GM12891 (cell line): ENCODE measurements at regions not wholly inside any gene's neighbourhood (a gene's known extent, or its start where the extent isn't known, plus 50 kb on each side); places are given as distances from the start of the nearest gene placed in this dataset.

Experiments used
- DNase-seq: peaks from one replicate; pipeline ENCODE4 v3.0.0; 2011; ENCODE audit warnings: low spot score; ENCODE audit not compliant: insufficient read length
- FAIRE-seq: peaks from 2 replicates; lab custom pipeline; 2011; peaks lifted over from hg19 to GRCh38; lab: Jason Lieb, UNC
- PAX5 ChIP-seq: IDR thresholded peaks from 2 replicates; pipeline ENCODE4 v1.6.1; 2011; ENCODE audit warnings: low read length, moderate library complexity, mild to moderate bottlenecking; ENCODE audit not compliant: insufficient read depth, severe bottlenecking
- POLR2A ChIP-seq: IDR thresholded peaks from 2 replicates; pipeline ENCODE4 v1.6.1; 2011; ENCODE audit warnings: low read depth, low read length, control low read depth
- POLR2AphosphoS5 ChIP-seq: IDR thresholded peaks from 2 replicates; pipeline ENCODE4 v1.6.1; 2011; ENCODE audit warnings: low read depth, low read length, control low read depth
- POU2F2 ChIP-seq: IDR thresholded peaks from 2 replicates; pipeline ENCODE4 v1.6.1; 2011; ENCODE audit warnings: low read depth, mild to moderate bottlenecking, control low read depth, low read length, moderate library complexity
- SPI1 ChIP-seq: IDR thresholded peaks from 2 replicates; pipeline ENCODE4 v1.6.1; 2011; ENCODE audit warnings: low read depth, low read length, control low read depth
- TAF1 ChIP-seq: IDR thresholded peaks from 2 replicates; pipeline ENCODE4 v1.6.1; 2011; ENCODE audit warnings: low read depth, low read length, control low read depth

DNA sequence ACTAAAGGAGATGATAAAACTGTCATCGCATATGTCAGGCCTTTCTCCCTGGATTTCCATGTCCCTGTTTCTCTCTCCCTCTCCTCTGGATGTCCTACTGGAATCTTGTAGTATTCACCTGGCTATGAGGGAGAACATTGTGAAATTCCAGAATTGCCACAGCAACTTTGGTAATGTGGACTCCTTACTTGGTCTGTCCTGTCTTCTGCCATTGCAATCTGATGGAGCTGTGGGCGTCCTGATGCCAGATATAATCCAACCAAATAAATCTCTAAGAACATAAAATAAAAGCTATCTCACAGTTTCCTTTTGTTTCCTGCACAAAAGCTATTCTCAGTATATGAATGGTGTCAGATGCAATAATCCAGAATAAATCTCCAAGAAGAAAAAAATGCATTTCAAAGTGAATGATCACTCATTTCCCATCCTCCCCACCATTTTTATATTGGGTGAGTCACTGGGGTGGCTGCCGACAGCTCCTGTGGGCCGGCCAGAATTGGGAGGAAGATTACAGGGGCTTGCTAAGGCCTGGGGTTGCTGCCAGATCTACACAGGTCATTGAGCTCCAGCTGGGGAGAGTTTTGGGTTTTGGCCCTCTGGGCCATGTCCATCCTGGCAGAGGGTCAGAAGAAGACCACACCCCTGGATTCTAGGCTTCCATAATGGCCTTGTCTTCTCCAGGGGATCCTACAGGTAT, 160.7 kb upstream of the PITX1 start:
- no peak for FAIRE-seq
- TF ChIP-seq TAF1 (no peak), POU2F2 (no peak), SPI1 (no peak), PAX5 (no peak), POLR2AphosphoS5 (no peak), POLR2A (no peak)

GRCh38 chr5:135194126-135194488, 160.1 kb upstream of the PITX1 start:
- TF ChIP-seq POU2F2 (no peak), SPI1 (no peak), TAF1 (no peak), PAX5 (no peak), POLR2A (no peak), POLR2AphosphoS5 (no peak)
- DNase-seq (no peak), FAIRE-seq (no peak)

More for the DNA sequence above, 160.7 kb upstream of the PITX1 start:
- DNase-seq, result no peak

DNA sequence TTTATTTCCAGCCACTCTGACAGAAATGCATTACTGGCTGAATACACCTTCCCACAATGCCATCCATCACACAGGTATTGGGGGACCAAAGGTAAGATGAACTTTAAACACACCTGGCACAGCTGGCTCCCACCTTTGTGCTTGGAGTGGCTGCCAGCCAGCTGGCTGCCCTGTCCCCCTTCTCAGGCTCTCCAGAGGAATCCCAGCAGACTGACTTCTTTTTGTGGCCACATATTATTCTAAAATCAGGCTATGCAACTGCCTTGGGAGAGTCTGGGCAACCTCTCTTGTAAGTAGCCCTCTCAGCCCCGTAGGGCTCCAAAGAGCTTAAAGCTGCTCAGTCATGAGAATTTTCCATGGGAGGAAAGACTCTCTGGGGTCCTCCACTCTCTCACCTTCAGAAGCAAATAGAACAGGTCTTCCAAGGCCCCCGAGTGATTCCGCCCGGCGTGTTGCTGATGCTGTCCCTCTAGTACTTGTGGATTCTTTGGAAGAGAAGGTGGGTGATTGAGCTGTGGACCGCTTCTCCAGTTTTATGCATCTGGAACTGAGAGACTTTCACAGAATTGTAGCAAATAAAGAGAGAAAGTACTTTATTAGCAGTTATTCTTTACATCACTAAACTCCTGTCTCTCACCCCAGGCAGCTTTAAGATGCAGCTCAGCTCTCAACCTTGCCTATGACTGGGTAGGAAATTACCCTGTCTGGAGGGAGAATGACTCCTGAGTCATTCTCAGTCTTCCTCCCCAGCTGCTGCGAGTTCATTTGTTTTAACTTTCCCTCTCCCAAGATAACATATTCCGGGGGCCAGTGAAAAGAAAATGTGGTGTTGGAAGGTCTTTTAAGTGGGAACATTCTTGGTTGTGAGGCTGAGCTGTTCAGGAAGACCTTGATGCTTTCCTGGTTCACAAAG, 159.4 kb upstream of the PITX1 start:
- no peak for DNase-seq

GRCh38 chr5:135192351-135192750, 158.3 kb upstream of the PITX1 start:
- no peak for TF ChIP-seq PAX5
- no peak for TF ChIP-seq SPI1
- no peak for TF ChIP-seq POLR2AphosphoS5
- FAIRE-seq, result no peak
- DNase-seq, result no peak

More for the DNA sequence above, 159.4 kb upstream of the PITX1 start:
- no peak for FAIRE-seq
- TF ChIP-seq POLR2A (no peak), SPI1 (no peak), PAX5 (no peak), POU2F2 (no peak), POLR2AphosphoS5 (no peak), TAF1 (no peak)

- DNase-seq, result peak; percentile 77
- no peak for TF ChIP-seq POU2F2
- no peak for TF ChIP-seq SPI1
- peak; percentile 94 for TF ChIP-seq PAX5
- peak; percentile 77 for FAIRE-seq
Measured at GRCh38 chr5:135191084-135191826, 157.2 kb upstream of the PITX1 start.

GRCh38 chr5:135190416-135191083, 156.5 kb upstream of the PITX1 start:
- no peak for TF ChIP-seq POU2F2
- no peak for TF ChIP-seq SPI1
- TF ChIP-seq POLR2AphosphoS5, result no peak
- DNase-seq (no peak), FAIRE-seq (no peak)

DNA sequence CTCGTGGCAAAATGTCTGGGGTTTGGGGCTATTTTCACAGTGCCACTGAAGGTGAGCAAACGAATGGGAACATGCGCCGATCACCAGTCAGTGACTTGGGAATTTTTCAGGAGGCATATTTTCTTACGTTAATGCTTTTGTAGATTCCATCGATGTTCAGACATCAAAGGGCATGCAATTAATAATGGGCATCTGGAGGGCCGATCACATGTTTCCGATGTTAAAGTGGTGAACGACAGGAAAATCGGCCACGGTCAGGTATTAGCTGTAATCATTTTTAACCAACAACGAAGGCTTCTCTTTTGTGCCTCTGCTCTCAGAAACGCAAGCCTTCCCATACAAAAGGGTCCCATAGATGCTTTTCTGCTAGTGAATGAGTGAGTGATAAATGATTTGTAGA, 155.0 kb upstream of the PITX1 start:
- FAIRE-seq (no peak), DNase-seq (no peak)
- no peak for TF ChIP-seq POLR2A
- no peak for TF ChIP-seq POLR2AphosphoS5
- no peak for TF ChIP-seq POU2F2
- no peak for TF ChIP-seq SPI1
- no peak for TF ChIP-seq TAF1
- TF ChIP-seq PAX5, result no peak

DNA sequence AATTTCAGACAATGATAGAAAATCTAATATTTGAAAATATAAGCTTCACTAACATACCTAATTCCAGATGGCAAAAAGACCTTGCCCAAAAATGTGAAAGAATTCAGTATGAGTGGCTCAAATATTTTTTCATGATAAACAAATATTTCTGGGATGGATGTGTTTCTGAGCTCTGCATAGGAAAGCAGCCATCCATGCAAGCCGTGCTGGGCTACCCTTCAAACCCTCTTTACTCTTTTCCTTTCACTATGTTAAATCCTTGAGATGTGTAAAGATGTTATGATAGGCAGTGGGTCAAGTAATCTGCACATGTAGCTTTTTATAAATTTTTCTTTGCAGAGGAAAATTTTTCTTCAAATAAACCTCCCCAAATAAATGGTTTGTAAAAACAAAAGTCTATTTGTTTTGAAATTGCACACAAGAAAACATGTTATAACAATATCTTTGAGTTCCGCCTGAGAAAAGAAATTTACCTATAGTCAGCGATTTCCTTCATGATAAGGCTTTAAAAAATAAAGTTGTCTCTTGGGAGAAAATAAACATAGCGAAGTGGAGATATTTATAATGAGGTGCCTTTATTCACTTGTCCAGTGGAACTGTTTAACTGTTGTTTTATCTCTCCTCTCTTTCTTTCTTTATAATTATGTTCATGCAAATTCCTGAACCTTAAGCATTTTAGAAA, 154.3 kb upstream of the PITX1 start:
- DNase-seq, result no peak
- TF ChIP-seq POU2F2, result no peak
- no peak for TF ChIP-seq PAX5
- TF ChIP-seq SPI1, result no peak
- TF ChIP-seq POLR2A, result no peak
- no peak for TF ChIP-seq TAF1
- TF ChIP-seq POLR2AphosphoS5, result no peak
- FAIRE-seq, result no peak
